Right lobe of liver (tissue), 4 donors: ENCODE measurements at regions not wholly inside any gene's neighbourhood (a gene's known extent, or its start where the extent isn't known, plus 50 kb on each side); places are given as distances from the start of the nearest gene placed in this dataset.

ENCODE experiments used
- CTCF ChIP-seq, 4 donors: fragments of 200-600 bp in 3 of 4; fragments of 450-650 bp in 1 of 4; IDR thresholded peaks; one replicate each; pipeline versions ENCODE4 v1.5.1 to v1.8.0; 2016 to 2022; ENCODE audit warnings: antibody characterized with exemption in 4 of 4, mild to moderate bottlenecking in 2 of 4
- POLR2A ChIP-seq: fragments of 450-650 bp; IDR thresholded peaks from one replicate; pipeline ENCODE4 v1.6.1; 2017; ENCODE audit warnings: antibody characterized with exemption, mild to moderate bottlenecking
- donor health status: DM: no; HTN: no; CAD: no.
- donor health status: DM: no; HTN: no; CAD: no.
- donor health status: DM: no; HTN: yes; CAD: no.

GRCh38 chr13:81664872-81665271 lies 1323.9 kb upstream of the SPRY2 start:
- TF ChIP-seq CTCF (IDR thresholded peaks at IDR 0.05) (no peak), POLR2A (no peak)
